OCI-LY1 (cell line): ENCODE measurements at regions not wholly inside any gene's neighbourhood (a gene's known extent, or its start where the extent isn't known, plus 50 kb on each side); places are given as distances from the start of the nearest gene placed in this dataset.

ENCODE experiments used
- H2AFZ ChIP-seq: fragments of 200-600 bp; sonication (generic), shearing (Covaris generic); 2 replicates; pipeline ENCODE4 v1.6.0; 2014; ENCODE audit warnings: antibody characterized with exemption, mild to moderate bottlenecking, low read length
- H3F3A ChIP-seq: fragments of 200-600 bp; sonication (generic), shearing (Covaris generic); 2 replicates; pipeline ENCODE4 v1.6.0; 2014; ENCODE audit warnings: mild to moderate bottlenecking, antibody characterized with exemption, low read length, moderate library complexity; ENCODE audit not compliant: insufficient read depth
- H3K27ac ChIP-seq: fragments of 200-600 bp; sonication (generic); 2 replicates; pipeline ENCODE4 v1.5.1; 2014; ENCODE audit warnings: low read length, mixed run types, mild to moderate bottlenecking, low read depth; ENCODE audit not compliant: poor library complexity, severe bottlenecking
- H3K27me3 ChIP-seq: fragments of 200-600 bp; sonication (generic); 2 replicates; pipeline ENCODE4 v1.6.0; 2014; ENCODE audit warnings: antibody characterized with exemption, mild to moderate bottlenecking, low read length, moderate library complexity; ENCODE audit not compliant: insufficient read depth
- H3K36me3 ChIP-seq: fragments of 200-600 bp; sonication (generic); 2 replicates; pipeline ENCODE4 v1.6.1; 2014; ENCODE audit warnings: mild to moderate bottlenecking, antibody characterized with exemption, low read length, moderate library complexity, mixed read lengths; ENCODE audit not compliant: insufficient read depth
- H3K4me1 ChIP-seq: fragments of 200-600 bp; sonication (generic); 2 replicates; pipeline ENCODE4 v1.5.1; 2014; ENCODE audit warnings: mild to moderate bottlenecking, low read length, moderate library complexity; ENCODE audit not compliant: insufficient read depth, severe bottlenecking
- H3K4me2 ChIP-seq: fragments of 200-600 bp; sonication (generic), shearing (Covaris generic); 2 replicates; pipeline ENCODE4 v1.6.1; 2014; ENCODE audit warnings: low read length
- H3K4me3 ChIP-seq: fragments of 200-600 bp; sonication (generic); 2 replicates; pipeline ENCODE4 v1.5.1; 2014; ENCODE audit warnings: low read length, low read depth, mild to moderate bottlenecking, mixed read lengths; ENCODE audit not compliant: poor library complexity, severe bottlenecking
- H3K79me2 ChIP-seq: fragments of 200-600 bp; shearing (Covaris generic); 2 replicates; pipeline ENCODE4 v1.6.1; 2016; ENCODE audit warnings: mixed run types, low read length, mixed read lengths; ENCODE audit not compliant: insufficient read depth
- H3K9ac ChIP-seq: fragments of 200-600 bp; sonication (generic), shearing (Covaris generic); 2 replicates; pipeline ENCODE4 v1.6.1; 2014; ENCODE audit warnings: mild to moderate bottlenecking, low read length, mixed read lengths
- H3K9me2 ChIP-seq: fragments of 200-600 bp; sonication (generic), shearing (Covaris generic); 2 replicates; pipeline ENCODE4 v1.6.1; 2014; ENCODE audit warnings: low read depth, mild to moderate bottlenecking, low read length, mixed read lengths
- H3K9me3 ChIP-seq: fragments of 200-600 bp; shearing (Covaris generic); 2 replicates; pipeline ENCODE4 v1.6.1; 2014; ENCODE audit warnings: low read length, mixed read lengths
- H4K20me1 ChIP-seq: fragments of 200-600 bp; sonication (generic), shearing (Covaris generic); 2 replicates; pipeline ENCODE4 v1.6.0; 2016; ENCODE audit warnings: mild to moderate bottlenecking, low read length; ENCODE audit not compliant: insufficient read depth
- CTCF ChIP-seq: fragments of 200-600 bp; sonication (generic), shearing (Covaris generic); IDR thresholded peaks from 2 replicates; pipeline ENCODE4 v1.5.1; 2017; ENCODE audit warnings: mild to moderate bottlenecking, antibody characterized with exemption, low read length, moderate library complexity, mixed read lengths
- EZH2 ChIP-seq: fragments of 200-600 bp; sonication (generic), shearing (Covaris generic); IDR thresholded peaks from 2 replicates; pipeline ENCODE4 v1.8.0; 2017; ENCODE audit warnings: borderline replicate concordance, mixed run types, mild to moderate bottlenecking, antibody characterized with exemption, low read length, moderate library complexity, mixed read lengths

DNA sequence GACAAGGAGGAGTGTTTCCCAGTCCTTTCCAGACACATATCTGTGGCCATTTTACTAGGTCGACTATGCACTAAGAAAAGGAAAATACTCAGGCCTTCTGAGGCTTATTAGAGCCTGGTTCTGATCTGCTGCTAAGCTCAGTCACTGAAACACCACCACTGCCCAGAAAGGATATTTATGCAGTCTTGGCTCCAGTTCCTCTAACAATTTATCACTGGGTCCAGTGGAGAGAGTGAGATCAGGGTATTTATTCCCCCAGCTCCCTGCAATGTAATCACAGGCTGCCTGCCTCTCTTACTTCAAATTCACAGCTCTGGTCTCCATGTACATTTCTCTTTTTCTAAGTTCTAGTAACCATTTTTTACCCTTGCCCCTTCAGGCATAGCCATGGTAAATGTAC lies 81.6 kb upstream of the INPP4B start:
- no peak overlapping the region for H3K9ac ChIP-seq
- H2AFZ ChIP-seq: no peak overlapping the region
- no peaks in the 10 kb centered on the region for H3K9me3 ChIP-seq
- H3K27me3 ChIP-seq: no peaks in the 10 kb centered on the region
- no peak overlapping the region for H3K4me3 ChIP-seq
- no peak overlapping the region for H3K27ac ChIP-seq
- no peaks in the 10 kb centered on the region for H3F3A ChIP-seq
- H3K4me2 ChIP-seq: no peak overlapping the region
- TF ChIP-seq CTCF (no peak), EZH2 (no peak)
- no peaks in the 10 kb centered on the region for H3K9me2 ChIP-seq
- no peaks in the 10 kb centered on the region for H3K4me1 ChIP-seq
- no peaks in the 10 kb centered on the region for H4K20me1 ChIP-seq
- H3K79me2 ChIP-seq: no peaks in the 10 kb centered on the region
- H3K36me3 ChIP-seq: no peaks in the 10 kb centered on the region

DNA sequence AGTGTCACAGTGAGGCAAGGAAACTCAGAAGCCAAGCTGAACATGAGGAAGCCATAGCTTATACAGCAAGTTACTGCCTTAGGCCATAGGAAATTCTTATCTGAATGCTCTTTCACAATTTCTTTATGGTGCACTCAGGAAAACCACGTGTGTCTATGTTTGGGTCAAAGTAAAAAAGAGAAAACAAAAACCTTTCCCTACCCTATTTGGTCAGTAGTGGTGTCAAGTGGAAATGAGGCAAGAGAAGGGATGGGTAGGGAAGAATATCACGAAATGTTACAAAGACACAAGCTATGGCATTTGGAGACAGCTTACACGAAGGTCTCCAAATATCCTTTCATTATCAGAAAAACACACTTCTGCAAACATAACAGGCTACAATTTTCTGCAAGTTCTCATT lies 83.4 kb upstream of the INPP4B start:
- no peak overlapping the region for H3K4me3 ChIP-seq
- no peak overlapping the region for H3K9ac ChIP-seq
- H3K79me2 ChIP-seq: no peaks in the 10 kb centered on the region
- no peaks in the 10 kb centered on the region for H3K27me3 ChIP-seq
- no peaks in the 10 kb centered on the region for H3F3A ChIP-seq
- no peak overlapping the region for H3K4me2 ChIP-seq
- H3K27ac ChIP-seq: no peak overlapping the region
- no peaks in the 10 kb centered on the region for H3K9me2 ChIP-seq
- no peaks in the 10 kb centered on the region for H4K20me1 ChIP-seq
- H3K9me3 ChIP-seq: no peaks in the 10 kb centered on the region
- TF ChIP-seq EZH2 (no peak), CTCF (no peak)
- H2AFZ ChIP-seq: no peak overlapping the region
- no peaks in the 10 kb centered on the region for H3K36me3 ChIP-seq
- H3K4me1 ChIP-seq: no peaks in the 10 kb centered on the region

- no peak overlapping the region for H3K27ac ChIP-seq
- H3K9me2 ChIP-seq: no peaks in the 10 kb centered on the region
- H3F3A ChIP-seq: no peaks in the 10 kb centered on the region
- no peak overlapping the region for H3K9ac ChIP-seq
- no peak overlapping the region for H3K4me3 ChIP-seq
- H3K4me1 ChIP-seq: no peaks in the 10 kb centered on the region
- H3K4me2 ChIP-seq: no peak overlapping the region
- H2AFZ ChIP-seq: no peak overlapping the region
- H3K9me3 ChIP-seq: no peaks in the 10 kb centered on the region
- TF ChIP-seq EZH2 (no peak), CTCF (no peak)
- no peaks in the 10 kb centered on the region for H3K79me2 ChIP-seq
- no peaks in the 10 kb centered on the region for H3K27me3 ChIP-seq
- H4K20me1 ChIP-seq: no peaks in the 10 kb centered on the region
- no peaks in the 10 kb centered on the region for H3K36me3 ChIP-seq
These were observed 87.1 kb upstream of the INPP4B start for GRCh38 chr4:142933207-142933606.
